NCI-H187 (cell line): ENCODE measurements at regions not wholly inside any gene's neighbourhood (a gene's known extent, or its start where the extent isn't known, plus 50 kb on each side); places are given as distances from the start of the nearest gene placed in this dataset.

Experiments
- DNase-seq, 2 experiments: peaks; one replicate each; lab custom pipeline; 2025; lab: John Stamatoyannopoulos, UW

DNA sequence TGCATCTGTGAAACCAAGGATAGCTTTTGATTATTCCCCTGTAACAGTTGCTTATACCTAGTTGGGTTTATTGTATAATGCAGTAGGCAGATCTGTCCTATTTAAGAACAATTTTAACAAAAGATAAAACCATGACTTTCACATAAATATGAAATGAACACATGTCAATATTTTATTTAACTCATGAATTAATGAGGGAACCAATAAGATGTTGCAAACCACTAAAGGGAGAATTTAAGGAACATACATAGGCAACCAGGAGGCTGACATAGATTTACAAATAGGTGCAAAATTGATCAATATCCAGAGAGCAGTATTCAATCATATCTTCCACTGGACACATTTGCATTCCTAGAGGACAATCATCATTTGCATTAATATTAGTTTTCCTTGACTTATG lies 280.0 kb upstream of the BRINP1 start:
- DNase-seq: no peak

DNA sequence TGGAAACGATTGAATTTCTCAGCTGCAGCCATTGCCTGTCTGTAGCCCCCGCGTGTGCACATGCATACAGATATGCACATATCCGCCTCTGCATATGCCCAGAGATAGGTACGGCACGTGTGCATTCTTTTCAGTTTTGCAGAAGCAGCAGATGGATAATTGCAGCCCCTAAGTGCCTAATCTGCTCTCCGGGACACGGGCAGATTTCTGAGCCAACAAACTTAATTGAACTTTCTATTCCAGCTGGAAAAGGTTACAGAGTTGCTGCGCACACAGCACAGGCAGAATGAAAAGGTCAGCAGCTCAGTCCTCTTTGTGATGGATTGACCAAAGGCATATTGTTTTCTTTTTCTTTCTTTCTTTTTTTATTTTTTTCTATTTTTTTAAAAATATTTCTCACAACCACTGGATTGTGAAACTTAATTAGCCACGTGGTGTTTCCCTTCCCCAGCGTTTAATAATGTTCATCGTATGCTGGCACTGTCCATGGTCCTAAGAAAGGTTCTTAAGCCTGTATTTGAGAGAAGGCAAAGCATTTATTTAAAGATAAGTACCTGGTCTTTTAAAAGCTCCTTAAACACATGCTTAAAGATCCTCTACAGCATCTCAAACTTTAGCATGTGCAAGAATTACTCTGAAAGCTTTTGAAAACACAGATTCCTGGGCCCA lies 270.2 kb upstream of the BRINP1 start:
- no peak for DNase-seq

DNA sequence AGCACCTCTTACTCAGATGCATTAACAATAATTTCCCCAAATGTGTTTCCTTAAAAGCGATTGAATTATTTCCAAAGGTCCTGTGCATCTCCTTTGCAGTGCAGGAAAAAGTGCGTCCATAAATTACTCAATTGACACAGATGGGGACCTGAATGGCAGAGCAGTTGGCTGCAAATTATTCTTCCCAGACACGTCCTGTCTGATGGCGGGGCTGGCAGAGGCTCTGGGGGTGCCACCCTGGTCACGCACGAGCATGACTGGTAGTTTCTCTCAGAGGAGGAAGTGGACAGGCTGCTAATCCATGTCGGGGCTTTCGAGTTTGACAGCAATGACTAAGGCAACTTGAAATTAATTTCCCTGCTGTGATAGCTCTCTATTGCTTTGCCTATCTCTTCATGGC lies 264.8 kb upstream of the BRINP1 start:
- no peak for DNase-seq

DNA sequence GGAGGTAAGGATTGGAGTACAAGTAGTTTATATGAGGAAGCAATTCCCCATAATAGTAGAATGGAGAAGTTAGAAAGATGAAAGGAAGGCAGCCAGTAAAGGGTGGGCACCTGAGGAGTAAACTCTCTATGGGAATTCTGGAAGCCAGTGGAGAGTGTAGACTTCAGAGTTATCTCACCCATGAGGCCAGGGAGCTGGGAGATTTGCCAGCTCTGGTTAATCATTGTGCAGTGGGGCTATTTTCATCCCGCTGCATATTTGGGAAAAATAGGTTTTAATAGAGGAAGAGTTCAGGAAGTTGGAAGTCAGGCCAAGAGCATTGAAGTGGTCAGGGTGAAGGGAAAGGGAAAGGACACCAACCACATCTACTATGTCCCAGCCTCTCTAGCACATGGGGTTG lies 242.3 kb upstream of the BRINP1 start:
- DNase-seq: no peak

DNA sequence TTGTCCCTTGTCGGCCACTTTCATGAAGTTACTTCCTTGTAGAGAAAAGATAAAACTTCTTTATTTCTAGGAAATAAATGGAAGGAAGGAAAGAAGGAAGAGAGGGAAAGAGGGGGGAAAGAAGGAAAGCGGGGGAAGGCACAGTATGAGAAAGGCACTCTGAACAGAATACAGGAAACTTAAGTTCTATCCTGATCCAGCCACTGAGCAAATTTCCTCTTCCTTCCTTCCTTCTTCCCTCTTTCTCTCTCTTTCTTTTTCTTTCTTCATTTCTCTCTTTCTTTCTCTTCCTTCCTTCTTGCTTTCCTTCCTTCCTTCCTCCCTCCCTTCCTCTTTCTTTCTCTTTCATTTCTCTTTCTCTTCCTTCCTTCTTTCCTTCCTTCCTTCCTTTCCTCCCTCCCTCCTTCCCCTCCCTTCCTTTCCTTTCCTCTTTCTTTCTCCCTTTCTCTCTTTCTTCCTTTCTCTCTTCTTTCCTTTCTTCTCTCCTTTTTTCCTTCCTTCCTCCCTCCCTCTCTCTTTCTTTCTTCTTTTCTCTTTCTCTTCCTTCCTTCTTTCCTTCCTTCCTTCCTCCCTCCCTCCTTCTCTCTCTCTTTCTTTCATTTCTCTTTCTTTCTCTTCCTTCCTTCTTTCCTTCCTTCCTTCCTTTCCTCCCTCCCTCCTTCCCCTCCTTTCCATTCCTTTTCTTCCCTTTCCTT lies 240.2 kb upstream of the BRINP1 start:
- DNase-seq: no peak

DNA sequence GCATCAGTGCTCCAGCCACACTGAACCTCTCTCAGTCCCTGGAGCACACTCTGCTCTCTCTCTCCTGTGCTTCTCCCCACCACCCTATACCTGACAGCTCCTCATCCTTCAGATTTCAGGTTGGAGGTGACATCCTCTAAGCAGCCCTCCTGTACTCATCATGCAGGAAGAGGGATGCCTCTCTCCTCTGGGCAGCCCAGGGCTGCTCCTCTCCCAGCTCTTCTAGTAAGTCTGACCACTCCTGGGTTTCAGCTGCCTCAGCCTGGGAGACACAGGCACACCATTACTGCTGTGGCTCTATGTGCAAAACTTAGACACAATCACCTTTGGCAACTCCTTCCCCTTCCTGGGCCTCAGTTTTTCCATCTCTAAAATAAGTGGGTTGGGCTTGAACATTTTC lies 232.4 kb upstream of the BRINP1 start:
- DNase-seq: no peak

DNA sequence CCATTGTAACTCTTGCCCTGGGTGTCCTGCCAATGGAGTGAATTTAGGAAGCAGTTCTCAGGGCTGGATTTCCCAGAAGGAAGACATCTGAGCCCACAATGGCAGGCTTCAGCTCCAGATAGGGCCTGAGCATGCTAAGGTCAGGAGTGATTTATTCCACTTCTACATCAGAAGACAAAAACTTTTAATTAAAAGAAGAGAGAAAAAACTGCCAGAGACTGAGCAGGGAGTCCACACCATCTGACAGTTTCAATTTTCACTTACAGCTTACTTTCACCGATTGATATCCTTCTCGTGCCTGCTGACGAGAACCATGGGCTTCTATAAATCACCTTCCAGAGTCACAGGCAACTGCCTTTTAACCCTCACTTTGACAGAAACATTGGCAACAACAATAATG lies 228.3 kb upstream of the BRINP1 start:
- DNase-seq: no peak

DNA sequence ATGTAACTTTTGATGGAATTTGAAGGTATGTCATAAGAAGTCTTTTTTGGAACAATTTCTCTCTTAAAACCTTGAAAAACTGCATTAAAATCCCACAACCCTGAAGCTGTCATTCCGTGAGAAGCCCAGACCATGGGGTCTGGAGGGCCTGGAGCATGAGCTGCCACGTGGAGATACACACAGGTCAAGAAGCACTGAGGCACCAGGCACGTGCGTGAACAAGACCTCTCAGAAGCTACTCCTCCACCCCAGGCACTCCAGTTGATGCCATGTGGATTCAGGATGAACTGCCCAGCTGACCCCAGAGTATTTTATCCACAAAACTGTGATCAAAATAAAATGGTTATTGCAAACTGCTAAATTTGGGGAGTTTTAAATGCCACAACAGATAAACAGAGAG lies 227.5 kb upstream of the BRINP1 start:
- no peak for DNase-seq

DNA sequence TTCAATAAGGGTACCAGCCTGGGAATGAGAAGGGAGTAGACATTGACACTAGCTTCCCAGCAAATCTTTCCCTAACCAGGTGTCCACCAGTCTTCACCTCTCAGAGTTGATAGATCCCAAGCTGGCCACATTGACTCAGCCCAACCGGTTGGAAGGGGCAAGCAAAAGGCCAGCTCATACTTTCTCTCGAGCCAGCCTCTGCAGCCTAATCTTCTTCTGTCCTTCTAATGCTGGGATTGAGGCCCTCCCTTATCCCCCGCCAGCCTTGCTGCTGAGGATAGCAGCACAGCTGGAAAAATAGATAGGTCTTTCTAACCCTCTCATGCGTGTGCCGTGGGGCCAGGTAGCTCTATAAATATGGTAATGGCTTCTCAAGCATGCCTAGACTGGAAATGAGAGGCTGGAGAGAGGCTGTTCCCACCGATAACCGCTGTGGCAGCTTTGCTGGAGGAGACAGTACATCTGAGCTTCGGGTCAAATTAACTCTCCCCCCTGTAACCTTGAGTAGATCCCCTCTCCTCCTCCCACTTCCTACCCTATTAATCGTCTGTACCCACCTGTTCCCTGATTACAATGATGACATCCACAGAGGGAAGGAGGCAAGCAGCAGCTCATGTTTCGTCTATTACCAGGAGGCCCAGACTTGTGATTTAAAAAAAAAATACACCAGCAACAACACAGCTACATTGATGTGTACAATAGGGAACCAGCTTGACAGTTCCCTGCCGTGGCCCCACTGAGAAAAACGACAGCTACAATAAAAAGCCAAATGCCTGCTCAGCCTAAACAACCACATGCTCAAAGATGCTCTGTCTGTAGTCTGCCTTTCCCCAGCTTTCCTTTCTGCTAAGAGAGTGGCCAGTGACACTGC lies 219.9 kb upstream of the BRINP1 start:
- peak in 1 of 2 experiments; percentile 22 for DNase-seq

DNA sequence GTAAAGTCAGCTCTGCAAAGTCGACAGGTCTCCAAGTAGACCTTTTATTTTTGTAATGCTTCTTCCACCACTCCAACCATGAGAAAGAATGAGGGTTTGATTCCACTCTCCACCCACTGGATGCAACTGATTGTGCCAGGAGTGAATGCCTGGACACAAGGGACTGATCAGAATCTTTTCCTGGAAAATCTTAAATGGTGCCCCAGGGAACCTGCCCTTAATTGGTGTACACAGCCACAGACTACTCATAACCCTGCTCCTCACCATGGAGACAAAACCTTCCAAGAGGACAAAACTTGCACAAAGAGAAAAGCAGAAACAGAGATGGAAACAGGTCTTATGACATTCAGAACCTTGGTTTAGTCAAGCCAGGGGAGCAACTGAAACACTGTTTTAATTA lies 208.6 kb upstream of the BRINP1 start:
- DNase-seq: no peak

DNA sequence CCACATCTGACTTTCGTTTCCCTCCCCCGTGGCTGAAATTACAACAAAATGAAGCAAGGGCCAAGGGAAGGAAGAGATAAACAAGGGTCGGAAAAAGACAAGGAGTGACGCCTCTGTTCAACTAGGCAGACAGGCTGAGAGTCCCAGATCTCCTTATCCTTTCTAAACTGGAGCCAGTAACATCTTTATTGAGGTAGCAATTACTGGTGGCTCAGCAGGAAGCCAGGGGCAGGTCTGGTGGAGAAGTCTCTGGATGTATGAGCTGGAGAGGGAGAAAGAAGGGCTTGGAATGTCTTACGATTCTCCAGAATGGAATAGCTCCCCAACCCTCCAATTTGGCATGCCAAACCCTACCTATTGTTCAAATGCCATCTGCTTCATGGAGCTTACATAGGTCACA lies 190.8 kb upstream of the BRINP1 start:
- DNase-seq: no peak

DNA sequence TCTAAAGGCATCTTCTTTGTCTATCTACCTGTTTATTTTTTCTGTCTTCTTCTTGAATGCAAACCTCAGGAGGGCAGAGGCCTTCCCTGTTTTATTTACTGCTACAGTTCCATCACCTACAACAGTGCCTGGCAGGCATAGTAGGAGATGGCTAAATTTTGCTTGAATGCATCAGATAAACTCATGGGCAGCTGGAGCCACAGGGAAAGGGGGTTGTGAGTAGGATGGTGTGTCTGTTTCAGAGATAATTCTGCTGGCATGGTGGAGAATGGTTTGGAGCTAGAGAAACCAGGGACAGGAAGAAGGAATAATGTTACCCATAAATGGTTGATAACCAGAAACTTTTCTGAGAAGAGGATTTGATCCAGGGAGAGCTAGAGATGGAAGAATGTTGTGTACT lies 189.8 kb upstream of the BRINP1 start:
- DNase-seq: no peak

DNA sequence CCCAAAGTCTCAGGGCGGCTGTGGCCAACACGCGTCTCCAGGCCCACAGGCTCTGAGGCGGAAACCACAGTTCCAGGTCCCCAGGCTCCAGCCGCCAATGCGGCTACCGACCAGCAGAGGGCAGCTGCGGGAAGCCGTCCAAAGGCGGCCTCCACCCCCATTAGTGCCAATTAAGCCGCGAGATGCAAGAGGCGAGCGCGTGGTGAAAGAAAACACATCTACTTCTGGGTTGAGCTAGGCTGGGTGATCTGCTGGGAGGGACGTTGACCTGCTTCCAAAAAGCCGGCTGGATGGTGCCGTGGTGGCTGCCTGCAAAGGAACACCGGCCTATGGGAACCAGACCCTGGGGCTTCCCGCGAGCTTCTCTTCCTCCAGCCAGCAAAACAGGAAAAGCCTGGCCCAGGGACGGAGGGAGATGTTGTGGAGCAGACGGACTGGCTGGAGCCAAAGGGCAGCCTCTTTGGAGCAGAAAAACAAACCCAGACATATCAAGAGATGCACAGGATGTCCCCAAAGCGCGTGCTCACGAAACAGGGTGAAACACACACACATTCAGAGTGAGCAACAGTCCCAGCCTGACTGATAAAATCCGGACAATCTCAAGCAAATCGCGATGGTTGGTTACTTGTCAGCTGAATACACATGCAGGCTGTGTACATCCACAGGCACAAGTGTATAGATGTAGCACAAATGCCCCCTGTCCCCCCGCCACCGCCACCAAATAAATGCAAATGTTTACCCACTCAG lies 187.1 kb upstream of the BRINP1 start:
- no peak for DNase-seq

DNA sequence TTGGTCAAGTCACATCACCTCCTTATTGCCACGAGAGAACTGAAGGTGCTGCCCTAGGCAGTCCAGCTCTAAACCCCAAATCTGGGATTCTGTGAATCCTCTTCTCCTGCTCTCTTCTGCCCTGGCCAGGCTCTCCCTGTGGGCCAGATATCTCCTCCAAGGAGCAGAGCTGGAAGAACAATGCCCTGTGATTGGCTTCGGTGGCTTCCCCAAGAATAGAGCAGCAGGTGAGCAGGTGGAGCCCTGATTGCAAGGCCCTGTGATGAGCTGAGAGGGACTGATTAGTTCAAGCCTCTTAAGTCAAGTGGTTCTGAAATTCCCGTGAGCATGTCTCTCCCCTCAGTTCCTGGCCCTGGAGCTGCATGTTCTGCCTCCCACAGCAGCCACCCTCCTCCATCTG lies 175.3 kb upstream of the BRINP1 start:
- DNase-seq: no peak

DNA sequence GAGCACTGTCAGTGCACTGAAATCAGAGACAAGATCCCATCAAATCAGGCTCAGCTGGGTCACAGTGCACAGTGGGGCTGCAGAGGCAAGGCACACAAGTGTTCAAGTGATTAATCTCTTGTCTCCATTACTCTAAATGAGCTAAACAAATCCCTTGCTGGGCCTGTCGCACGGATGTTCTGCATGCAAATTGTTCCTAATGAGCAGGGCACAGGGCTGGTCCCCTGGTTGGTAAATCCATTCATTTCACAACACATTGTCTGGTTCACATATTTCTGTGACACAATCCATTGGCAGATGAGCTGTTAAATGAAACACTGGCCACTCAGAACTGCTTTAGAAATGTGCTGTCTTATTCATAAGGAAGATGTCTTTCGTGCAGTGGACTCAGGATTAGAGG lies 167.9 kb upstream of the BRINP1 start:
- DNase-seq: no peak

DNA sequence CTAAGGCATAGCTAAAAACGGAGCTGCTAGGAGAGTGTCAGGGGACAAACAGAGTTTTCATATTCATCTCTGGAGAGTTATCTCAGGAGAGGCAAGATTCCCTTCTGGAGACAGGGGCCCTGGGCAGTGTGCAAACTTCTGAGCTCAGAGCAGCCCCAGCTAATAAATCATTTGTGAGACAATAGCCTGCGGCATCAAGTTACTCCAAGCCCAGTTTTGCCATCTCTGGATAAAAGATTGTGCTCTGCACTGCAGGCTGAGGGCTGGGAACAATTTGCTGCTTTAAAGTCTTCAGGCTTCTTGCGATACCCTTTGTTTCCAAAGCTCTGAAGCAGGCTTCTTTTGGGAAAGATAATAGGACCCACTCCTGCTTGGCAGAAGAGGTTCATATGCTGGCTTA lies 164.3 kb upstream of the BRINP1 start:
- no peak for DNase-seq

DNA sequence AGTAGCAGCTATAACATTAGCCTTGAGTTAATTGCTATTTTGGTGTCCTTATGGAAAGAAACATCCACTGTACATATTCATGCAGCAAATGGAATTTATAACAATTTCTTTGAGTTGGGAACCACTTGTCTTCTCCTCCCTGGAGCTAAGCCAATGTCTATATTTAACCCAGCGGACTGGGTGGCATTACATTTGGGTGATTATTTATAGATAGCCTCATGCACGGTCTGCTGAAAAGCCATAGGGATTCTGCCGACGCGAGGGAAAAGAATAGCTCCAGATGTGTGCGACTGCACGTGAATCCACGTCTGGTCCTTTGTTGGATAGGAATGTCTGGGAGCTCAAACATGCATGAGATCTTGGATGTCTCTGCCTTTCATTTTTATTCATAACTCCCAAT lies 157.5 kb upstream of the BRINP1 start:
- DNase-seq: no peak

DNA sequence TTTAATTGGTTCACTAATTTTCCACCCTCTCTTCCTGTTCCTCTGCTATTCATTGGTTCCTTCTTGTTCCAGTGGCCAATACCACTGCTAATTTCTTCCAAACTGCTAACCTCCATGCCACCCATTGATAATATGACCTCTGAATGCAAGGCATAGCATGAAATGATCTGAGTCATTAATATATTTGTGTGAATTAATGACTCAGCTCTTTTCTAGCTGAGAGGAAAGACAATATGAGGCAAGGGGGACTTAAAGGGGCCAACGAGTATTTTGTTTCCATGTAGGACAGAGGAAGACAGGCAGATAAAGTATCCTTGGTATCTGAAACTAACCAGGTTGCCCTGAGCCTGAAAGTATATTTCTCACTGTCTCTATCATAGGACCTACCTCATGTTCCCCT lies 154.3 kb upstream of the BRINP1 start:
- no peak for DNase-seq

DNA sequence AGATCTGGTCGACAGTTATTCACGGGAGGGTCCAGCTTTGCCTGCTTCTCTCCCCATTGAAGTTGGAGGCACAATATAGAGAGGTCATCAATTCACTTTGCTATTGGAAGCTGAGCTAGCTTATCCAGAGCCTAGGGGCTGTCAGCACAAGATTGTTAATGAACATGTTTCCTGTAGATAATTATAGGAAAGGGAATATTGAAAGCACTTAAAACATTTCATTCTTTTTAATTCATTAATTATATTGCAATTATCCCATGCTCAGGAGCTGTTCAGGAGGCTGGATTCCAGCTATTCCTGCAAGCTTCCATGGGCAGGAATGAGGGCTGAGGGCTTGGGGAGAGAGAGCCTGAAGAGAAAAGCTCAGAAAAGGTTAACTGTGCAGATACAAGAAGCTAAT lies 153.1 kb upstream of the BRINP1 start:
- no peak for DNase-seq

DNA sequence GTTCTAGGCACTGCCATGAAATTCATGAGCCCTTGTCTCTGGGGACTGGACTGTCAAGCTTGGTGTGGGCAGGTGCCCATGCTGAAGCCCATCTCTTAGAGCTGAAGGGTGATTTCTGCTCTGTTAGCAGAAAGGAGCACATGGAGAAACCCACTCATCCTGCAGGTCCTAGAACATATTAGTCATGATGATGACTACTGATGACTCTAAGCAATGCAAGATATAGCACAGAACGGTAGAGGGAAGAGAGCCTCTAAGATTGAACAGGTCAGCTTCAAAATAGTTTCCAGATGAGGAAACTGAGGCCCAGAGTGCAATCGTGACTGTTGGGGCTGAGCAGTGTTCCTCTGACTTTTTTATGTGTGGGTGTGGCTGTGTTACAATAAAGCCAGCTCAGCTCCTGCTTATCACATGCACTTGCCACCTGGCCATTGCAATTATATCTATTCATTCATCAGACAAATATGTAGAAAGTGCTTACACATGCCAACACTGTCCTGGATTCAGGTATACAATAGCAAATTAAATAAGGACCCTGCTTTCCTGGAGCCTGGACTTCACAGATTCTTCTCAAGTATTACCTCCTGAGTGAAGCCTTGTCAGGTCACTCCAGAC lies 140.2 kb upstream of the BRINP1 start:
- DNase-seq: no peak

DNA sequence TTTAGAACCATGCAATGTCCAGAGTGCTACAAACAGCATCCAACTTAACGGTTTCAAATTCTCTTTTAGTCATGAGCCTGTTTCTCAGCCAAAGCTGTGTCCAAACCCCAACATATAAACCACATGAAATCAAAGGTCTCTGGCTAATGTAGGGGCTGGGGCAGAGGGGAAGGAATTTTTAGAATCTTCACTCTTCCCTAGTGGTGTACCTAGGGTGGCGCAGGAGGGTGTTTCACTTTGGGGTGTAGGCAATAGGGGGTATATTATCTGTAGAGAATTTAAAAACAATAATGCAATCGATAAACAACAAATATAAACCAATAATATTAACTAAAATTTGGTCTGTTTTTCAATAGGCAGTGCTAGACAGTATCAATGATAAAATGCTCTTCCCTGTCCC lies 132.1 kb upstream of the BRINP1 start:
- no peak for DNase-seq
